ENCODE measurements at regions not wholly inside any gene's neighbourhood (a gene's known extent, or its start where the extent isn't known, plus 50 kb on each side); places are given as distances from the start of the nearest gene placed in this dataset.

- DNase-seq: no peak
These were observed 269.6 kb downstream of the PARN start for GRCh38 chr16:14360326-14361037.

- no peak for DNase-seq
These were observed 271.3 kb downstream of the PARN start for GRCh38 chr16:14358697-14359305.

- DNase-seq: no peak
These were observed 272.7 kb downstream of the PARN start for GRCh38 chr16:14357328-14357727.

- DNase-seq: no peak
These were observed 274.0 kb downstream of the PARN start for GRCh38 chr16:14356064-14356463.

GRCh38 chr16:14354561-14355351 lies 275.3 kb downstream of the PARN start:
- no peak for DNase-seq

GRCh38 chr16:14353340-14353739 lies 276.7 kb downstream of the PARN start:
- DNase-seq: no peak

- no peak for DNase-seq
These were observed 278.4 kb downstream of the PARN start for GRCh38 chr16:14351647-14352046.

- DNase-seq: no peak
These were observed 279.4 kb downstream of the PARN start for GRCh38 chr16:14350626-14351025.

- no peak for DNase-seq
These were observed 279.0 kb downstream of the MRTFB start for GRCh38 chr16:14350081-14350480.

GRCh38 chr16:14347706-14348105 lies 276.6 kb downstream of the MRTFB start:
- DNase-seq: no peak

- no peak for DNase-seq
These were observed 275.4 kb downstream of the MRTFB start for GRCh38 chr16:14346278-14347142.

GRCh38 chr16:14345512-14346115 lies 274.5 kb downstream of the MRTFB start:
- DNase-seq: no peak

GRCh38 chr16:14344945-14345344 lies 273.8 kb downstream of the MRTFB start:
- DNase-seq: no peak

- no peak for DNase-seq
These were observed 273.2 kb downstream of the MRTFB start for GRCh38 chr16:14344292-14344691.

GRCh38 chr16:14341324-14342225 lies 270.5 kb downstream of the MRTFB start:
- DNase-seq: no peak

GRCh38 chr16:14339694-14340093 lies 268.6 kb downstream of the MRTFB start:
- no peak for DNase-seq

- no peak for DNase-seq
These were observed 267.9 kb downstream of the MRTFB start for GRCh38 chr16:14338969-14339368.

GRCh38 chr16:14338236-14338635 lies 267.1 kb downstream of the MRTFB start:
- no peak for DNase-seq

GRCh38 chr16:14337303-14338191 lies 266.4 kb downstream of the MRTFB start:
- peak; percentile 33 for DNase-seq

- DNase-seq: no peak
These were observed 264.2 kb downstream of the MRTFB start for GRCh38 chr16:14335297-14335696.
